ENCODE measurements at regions not wholly inside any gene's neighbourhood (a gene's known extent, or its start where the extent isn't known, plus 50 kb on each side); places are given as distances from the start of the nearest gene placed in this dataset.

- 0 out of 2 replicates have a peak, but pooled peaks have one; percentile 24 for TF ChIP-seq SP7 (tag by site-specific recombination; IDR thresholded peaks at IDR 0.05)
- TF ChIP-seq SCRT1 (tag by site-specific recombination; IDR thresholded peaks at IDR 0.05; ENCODE audit: borderline replicate concordance), result peak; percentile 52; the same call in 1 of the 2 replicates
- TF ChIP-seq ZNF629 (tag by site-specific recombination; IDR thresholded peaks at IDR 0.05), result no peak
- peak; percentile 87 for TF ChIP-seq ZFHX2 (tag by site-specific recombination; conservative IDR thresholded peaks at IDR 0.05)
- peak; percentile 82 for TF ChIP-seq EGR2 (tag by site-specific recombination; IDR thresholded peaks at IDR 0.05; ENCODE audit: low read depth)
- no peak for TF ChIP-seq ZNF626 (tag by site-specific recombination; IDR thresholded peaks at IDR 0.05)
- peak; percentile 84 for TF ChIP-seq SCRT2 (tag by site-specific recombination; IDR thresholded peaks at IDR 0.05)
- peak; percentile 90 for TF ChIP-seq ZIC2 (tag by site-specific recombination; IDR thresholded peaks at IDR 0.05)
- ChIA-PET CTCF (no interaction called here), POLR2A (no interaction called here)
- H3K27ac ChIP-seq (ENCODE audit: extremely low read depth, low read depth, low read length), result no peak overlapping the region
- H3K36me3 ChIP-seq (ENCODE audit: control insufficient read depth in 2 of 2, insufficient read depth in 1 of 2, low read length in 2 of 2), result no peaks in the 10 kb centered on the region
- no peaks in the 10 kb centered on the region for H3K9me3 ChIP-seq (ENCODE audit: control insufficient read depth, insufficient read depth, low read depth, low read length)
- H3K4me1 ChIP-seq (ENCODE audit: control insufficient read depth, insufficient read depth, low read length), result peaks cover 7% of the 10 kb centered on the region
- H3K4me3 ChIP-seq (ENCODE audit: low read depth, low read length), result no peak overlapping the region
Observed at GRCh38 chr2:136327162-136327852, 209.4 kb upstream of the CXCR4 start.

- POLR2A ChIA-PET, result no interaction called here
Observed at GRCh38 chr2:136325844-136326331, 207.9 kb upstream of the CXCR4 start.

GRCh38 chr2:136324966-136325365 is 207.0 kb upstream of the CXCR4 start:
- Histone ChIP-seq H3K27ac (ENCODE audit: extremely low read depth, low read depth, low read length) (no peak overlapping the region), H3K4me3 (ENCODE audit: low read depth, low read length) (no peak overlapping the region), H3K4me1 (ENCODE audit: control insufficient read depth, insufficient read depth, low read length) (peaks cover 7% of the 10 kb centered on the region), H3K9me3 (ENCODE audit: control insufficient read depth, insufficient read depth, low read depth, low read length) (no peaks in the 10 kb centered on the region), H3K36me3 (ENCODE audit: control insufficient read depth in 2 of 2, insufficient read depth in 1 of 2, low read length in 2 of 2) (no peaks in the 10 kb centered on the region)
- TF ChIP-seq HOXC10 (CRISPR knock-in tag; IDR thresholded peaks at IDR 0.05) (no peak), ZNF530 (tag by site-specific recombination; IDR thresholded peaks at IDR 0.05; ENCODE audit: low read depth) (no peak), ZNF561 (tag by site-specific recombination; IDR thresholded peaks at IDR 0.05; ENCODE audit: borderline replicate concordance) (no peak), ZNF677 (tag by site-specific recombination; IDR thresholded peaks at IDR 0.05) (no peak), ZNF155 (tag by site-specific recombination; IDR thresholded peaks at IDR 0.05) (no peak), ZNF24 (tag by site-specific recombination; IDR thresholded peaks at IDR 0.05) (no peak), ZNF248 (tag by site-specific recombination; IDR thresholded peaks at IDR 0.05) (no peak), WT1 (tag by site-specific recombination; IDR thresholded peaks at IDR 0.05) (no peak), ZNF664 (tag by site-specific recombination; IDR thresholded peaks at IDR 0.05) (no peak), ZNF704 (tag by site-specific recombination; IDR thresholded peaks at IDR 0.05) (no peak), ZNF645 (tag by site-specific recombination; IDR thresholded peaks at IDR 0.05) (no peak), ZSCAN18 (tag by site-specific recombination; IDR thresholded peaks at IDR 0.05) (no peak)
- ChIA-PET CTCF (no interaction called here), POLR2A (no interaction called here)

More at GRCh38 chr2:136325844-136326331, 207.9 kb upstream of the CXCR4 start:
- no peaks in the 10 kb centered on the region for H3K9me3 ChIP-seq (ENCODE audit: control insufficient read depth, insufficient read depth, low read depth, low read length)
- peaks cover 7% of the 10 kb centered on the region for H3K4me1 ChIP-seq (ENCODE audit: control insufficient read depth, insufficient read depth, low read length)
- TF ChIP-seq ZNF274 (IDR thresholded peaks at IDR 0.05; ENCODE audit: low read length) (no peak), ZNF274 (tag by site-specific recombination; IDR thresholded peaks at IDR 0.05; ENCODE audit: borderline replicate concordance) (no peak), ZNF76 (tag by site-specific recombination; IDR thresholded peaks at IDR 0.05; ENCODE audit: borderline replicate concordance, low read depth) (no peak), ZNF211 (tag by site-specific recombination; IDR thresholded peaks at IDR 0.05; ENCODE audit: low read depth) (no peak), ZNF112 (tag by site-specific recombination; IDR thresholded peaks at IDR 0.05) (no peak), ZFHX2 (tag by site-specific recombination; conservative IDR thresholded peaks at IDR 0.05) (no peak), ZNF629 (tag by site-specific recombination; IDR thresholded peaks at IDR 0.05) (no peak), ZIC2 (tag by site-specific recombination; IDR thresholded peaks at IDR 0.05) (no peak), ZBTB21 (tag by site-specific recombination; IDR thresholded peaks at IDR 0.05) (no peak), ZSCAN23 (tag by site-specific recombination; IDR thresholded peaks at IDR 0.05) (no peak), ZNF747 (tag by site-specific recombination; IDR thresholded peaks at IDR 0.05) (no peak), ZNF426 (tag by site-specific recombination; IDR thresholded peaks at IDR 0.05) (no peak)
- H3K36me3 ChIP-seq (ENCODE audit: control insufficient read depth in 2 of 2, insufficient read depth in 1 of 2, low read length in 2 of 2), result no peaks in the 10 kb centered on the region
- CTCF ChIA-PET, result no interaction called here
- no peak overlapping the region for H3K27ac ChIP-seq (ENCODE audit: extremely low read depth, low read depth, low read length)
- no peak overlapping the region for H3K4me3 ChIP-seq (ENCODE audit: low read depth, low read length)
